HepG2 (cell line): ENCODE measurements at regions not wholly inside any gene's neighbourhood (a gene's known extent, or its start where the extent isn't known, plus 50 kb on each side); places are given as distances from the start of the nearest gene placed in this dataset.

ENCODE experiments used
- ATAC-seq: fragments of 200-7000 bp; cut with Tn5 transposase; 3 replicates; pipeline ENCODE4 v1.9.1; 2020; ENCODE audit warnings: mild to moderate bottlenecking, moderate library complexity
- BruUV-seq: library from RNA; stranded (reverse); fragments of 400-500 nt; replicated peaks from 2 replicates; lab custom pipeline; 2021; lab: Mats Ljungman, UMichigan
- CTCF ChIA-PET: fragments of 300-600 bp; formaldehyde crosslinking; extraction: SDS; loops from one replicate; lab custom pipeline; 2021; ENCODE audit warnings: low total read pairs, inconsistent platforms, low intra/inter-chr PET ratio; lab: Yijun Ruan, JAX
- POLR2A ChIA-PET: fragments of 350-600 bp; sonication (Branson Sonifier 250); formaldehyde crosslinking; loops from one replicate; lab custom pipeline; 2020; ENCODE audit warnings: antibody characterized with exemption, inconsistent platforms; lab: Yijun Ruan, JAX
- DNase-seq: peaks from one replicate; pipeline ENCODE4 v3.0.0-alpha.2; 2015; ENCODE audit warnings: low spot score
- FAIRE-seq: peaks from 3 replicates; lab custom pipeline; 2011; peaks lifted over from hg19 to GRCh38; lab: Jason Lieb, UNC
- H2AFZ ChIP-seq: one replicate; pipeline ENCODE4 v1.6.1; 2011; ENCODE audit warnings: low read length, inconsistent platforms
- H3K27ac ChIP-seq: fragments of 300-600 bp; 3 replicates; pipeline ENCODE4 v1.8.0; 2011; ENCODE audit warnings: mixed run types, mild to moderate bottlenecking, mixed read lengths, low read length, inconsistent platforms; ENCODE audit not compliant: insufficient read depth; ENCODE audit errors: extremely low read length
- H3K27me3 ChIP-seq, 2 experiments: fragments of 200-600 bp in 1 of 2; 2 replicates in 1 of 2; 3 replicates in 1 of 2; pipeline versions ENCODE4 v1.6.0 to v1.8.0; 2011; ENCODE audit warnings: low read length in 2 of 2, mild to moderate bottlenecking in 2 of 2, moderate library complexity in 2 of 2, inconsistent platforms in 1 of 2; ENCODE audit not compliant: insufficient read depth in 2 of 2, control insufficient read depth in 1 of 2
- H3K36me3 ChIP-seq, 2 experiments: fragments of 200-600 bp in 1 of 2; replicated peaks in 1 of 2; 2 replicates in 1 of 2; 3 replicates in 1 of 2; pipeline versions ENCODE4 v1.5.1 to v1.8.0; 2011; ENCODE audit warnings: low read length in 2 of 2, inconsistent platforms in 1 of 2; ENCODE audit not compliant: insufficient read depth in 2 of 2, control insufficient read depth in 1 of 2
- H3K4me1 ChIP-seq: 2 replicates; pipeline ENCODE4 v1.5.1; 2012; ENCODE audit warnings: low read length, inconsistent platforms; ENCODE audit not compliant: insufficient read depth
- H3K4me2 ChIP-seq: 2 replicates; pipeline ENCODE4 v1.6.0; 2011; ENCODE audit warnings: low read depth, low read length, inconsistent platforms
- H3K4me3 ChIP-seq, 3 experiments: fragments of 200-600 bp in 1 of 3; sonication (generic), shearing (Covaris generic) in 1 of 3; replicated peaks in 1 of 3; 2 replicates each; pipeline ENCODE4 v1.5.1; 2011 to 2016; ENCODE audit warnings: low read length in 3 of 3, inconsistent platforms in 2 of 3, low read depth in 2 of 3, mild to moderate bottlenecking in 2 of 3, control low read depth in 1 of 3, mixed read lengths in 1 of 3; ENCODE audit not compliant: insufficient read depth in 1 of 3
- H3K79me2 ChIP-seq: one replicate; pipeline ENCODE4 v1.6.1; 2011; ENCODE audit warnings: low read length, inconsistent platforms; ENCODE audit not compliant: insufficient read depth
- H3K9ac ChIP-seq: 2 replicates; pipeline ENCODE4 v1.6.0; 2011; ENCODE audit warnings: mild to moderate bottlenecking, low read depth, low read length, inconsistent platforms; ENCODE audit not compliant: insufficient read depth
- H3K9me3 ChIP-seq: 2 replicates; pipeline ENCODE4 v1.5.1; 2012; ENCODE audit warnings: mild to moderate bottlenecking, low read length
- H4K20me1 ChIP-seq: 2 replicates; pipeline ENCODE4 v1.6.0; 2011; ENCODE audit warnings: inconsistent platforms, mild to moderate bottlenecking, low read length, moderate library complexity; ENCODE audit not compliant: insufficient read depth
- CENPT ChIP-seq: sonication (generic); formaldehyde crosslinking; IDR thresholded peaks from 2 replicates; pipeline ENCODE4 v1.8.0; 2022; ENCODE audit warnings: low read depth, mild to moderate bottlenecking, moderate library complexity, missing genetic modification reagents
- FUBP1 ChIP-seq: sonication (generic); formaldehyde crosslinking; IDR thresholded peaks from 2 replicates; pipeline ENCODE4 v1.5.1; 2020; ENCODE audit warnings: missing genetic modification reagents, mild to moderate bottlenecking, borderline replicate concordance
- HNF4A ChIP-seq: sonication (generic); formaldehyde crosslinking; IDR thresholded peaks from 2 replicates; pipeline ENCODE4 v1.4.0; 2020; ENCODE audit warnings: missing genetic modification reagents
- IKZF1 ChIP-seq: fragments of 450-650 bp; IDR thresholded peaks from 2 replicates; pipeline ENCODE4 v1.7.1; 2016
- KDM1A ChIP-seq: IDR thresholded peaks from 2 replicates; pipeline ENCODE4 v1.6.1; 2016; ENCODE audit warnings: missing compliant biosample characterization
- MAFF ChIP-seq: IDR thresholded peaks from 2 replicates; pipeline ENCODE4 v1.6.1; 2011; ENCODE audit warnings: low read depth, low read length, improper control_type of control experiment
- RAD51 ChIP-seq: fragments of 450-650 bp; IDR thresholded peaks from 2 replicates; pipeline ENCODE4 v1.6.1; 2016; ENCODE audit warnings: borderline replicate concordance
- RARA ChIP-seq: IDR thresholded peaks from 2 replicates; pipeline ENCODE4 v1.6.1; 2016; ENCODE audit warnings: missing genetic modification reagents, missing compliant biosample characterization
- RBAK ChIP-seq: sonication (generic); formaldehyde crosslinking; IDR thresholded peaks from 2 replicates; pipeline ENCODE4 v1.5.1; 2020; ENCODE audit warnings: mild to moderate bottlenecking, missing genetic modification reagents
- SP140L ChIP-seq: sonication (generic); formaldehyde crosslinking; IDR thresholded peaks from 2 replicates; pipeline ENCODE4 v1.4.0; 2020; ENCODE audit warnings: missing genetic modification reagents, borderline replicate concordance
- ZFP62 ChIP-seq: sonication (generic); formaldehyde crosslinking; IDR thresholded peaks from 2 replicates; pipeline ENCODE4 v1.4.0; 2020; ENCODE audit warnings: missing genetic modification reagents
- ZNF24 ChIP-seq: fragments of 450-650 bp; IDR thresholded peaks from 2 replicates; pipeline ENCODE4 v1.6.1; 2017; ENCODE audit warnings: antibody characterized with exemption, mild to moderate bottlenecking
- ZNF253 ChIP-seq: sonication (generic); formaldehyde crosslinking; IDR thresholded peaks from 2 replicates; pipeline ENCODE4 v1.8.0; 2022; ENCODE audit warnings: mild to moderate bottlenecking, missing genetic modification reagents, borderline replicate concordance
- ZNF256 ChIP-seq: sonication (generic); formaldehyde crosslinking; conservative IDR thresholded peaks from 2 replicates; pipeline ENCODE4 v1.4.0; 2020; ENCODE audit warnings: missing genetic modification reagents
- ZNF629 ChIP-seq: sonication (generic); formaldehyde crosslinking; conservative IDR thresholded peaks from 2 replicates; pipeline ENCODE4 v1.5.0; 2020; ENCODE audit warnings: missing genetic modification reagents
- ZSCAN31 ChIP-seq: sonication (generic); formaldehyde crosslinking; IDR thresholded peaks from 2 replicates; pipeline ENCODE4 v1.5.0; 2020; ENCODE audit warnings: low read depth, mild to moderate bottlenecking, missing genetic modification reagents
- ZZZ3 ChIP-seq: sonication (generic); formaldehyde crosslinking; IDR thresholded peaks from 2 replicates; pipeline ENCODE4 v1.4.0; 2020; ENCODE audit warnings: missing genetic modification reagents, mild to moderate bottlenecking, borderline replicate concordance
- whole genome bisulfite sequencing: methylation state at CpG from one replicate; pipeline ENCODE4 v1.1.6; 2017; ENCODE audit warnings: low lambda C conversion rate; 5-methylcytosine and 5-hydroxymethylcytosine counted together
- in situ Hi-C: cut with HindIII; loops from 2 replicates; pipeline ENCODE4 v1.10.0; 2017; ENCODE audit warnings: low pct_unique_long_range_greater_than_20kb; ENCODE audit not compliant: extremely low pct_ligation_motif_present
- intact Hi-C: fragments of 100-400 bp; cut with micrococcal nuclease; formaldehyde crosslinking; loops from one replicate; pipeline ENCODE4 v1.10.0; 2022; ENCODE audit not compliant: unreplicated experiment
- TF ChIP-seq, protein P1 (sequence below): sonication (generic); formaldehyde crosslinking; IDR thresholded peaks from 2 replicates; pipeline ENCODE4 v1.4.0; 2020; ENCODE audit warnings: missing genetic modification reagents, mild to moderate bottlenecking, borderline replicate concordance
- TF ChIP-seq, protein P2 (sequence below): sonication (generic); formaldehyde crosslinking; IDR thresholded peaks from 2 replicates; pipeline ENCODE4 v1.4.0; 2020; ENCODE audit warnings: mild to moderate bottlenecking, missing genetic modification reagents
- TF ChIP-seq, protein P3 (sequence below): IDR thresholded peaks from 2 replicates; pipeline ENCODE4 v1.6.1; 2012; ENCODE audit warnings: inconsistent platforms

GRCh38 chr20:12180107-12180661 is 262.5 kb downstream of the BTBD3 start:
- in situ Hi-C loops = no loop called here
- 1% methylated on average over 5 of the region's 5 CpGs for WGBS
- POLR2A ChIA-PET = no interaction called here

DNA sequence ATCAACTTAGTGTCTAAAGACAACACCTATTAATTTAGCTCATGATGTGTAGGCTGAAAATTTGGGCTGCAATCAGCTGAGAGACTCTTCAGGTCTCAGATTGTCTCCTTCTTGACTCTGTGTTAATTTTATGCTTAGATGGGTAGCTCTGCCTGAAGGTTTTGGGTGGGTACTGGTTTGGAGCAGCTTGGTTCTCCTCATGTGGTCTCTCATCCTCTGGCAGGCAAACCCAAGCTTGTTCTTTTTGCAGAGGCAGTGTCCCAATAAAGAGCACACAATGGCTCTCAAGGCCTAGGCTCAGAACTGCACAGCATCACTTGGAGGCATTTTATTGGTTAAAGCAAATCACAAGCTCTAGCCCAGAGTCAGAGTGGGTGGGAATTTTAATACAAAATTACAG is 280.6 kb downstream of the BTBD3 start:
- BruUV-seq = no TSS peak
- H3K4me3 ChIP-seq = no peak overlapping the region
- intact Hi-C loops = no loop called here
- H3K4me2 ChIP-seq = no peak overlapping the region
- H3K27ac ChIP-seq = no peak overlapping the region
- ATAC-seq (no peak), FAIRE-seq (no peak), DNase-seq (no peak)
- in situ Hi-C loops = no loop called here
- H2AFZ ChIP-seq = no peak overlapping the region
- H3K4me1 ChIP-seq = no peaks in the 10 kb centered on the region
- H3K9ac ChIP-seq = no peak overlapping the region
- no peaks in the 10 kb centered on the region for H3K79me2 ChIP-seq
- POLR2A ChIA-PET = no interaction called here
- peaks cover 81% of the 10 kb centered on the region for H3K9me3 ChIP-seq
- H4K20me1 ChIP-seq = no peaks in the 10 kb centered on the region
- CTCF ChIA-PET = no interaction called here
- H3K36me3 ChIP-seq = no peaks in the 10 kb centered on the region
- H3K27me3 ChIP-seq = no peaks in the 10 kb centered on the region
- TF ChIP-seq, protein P1, sequence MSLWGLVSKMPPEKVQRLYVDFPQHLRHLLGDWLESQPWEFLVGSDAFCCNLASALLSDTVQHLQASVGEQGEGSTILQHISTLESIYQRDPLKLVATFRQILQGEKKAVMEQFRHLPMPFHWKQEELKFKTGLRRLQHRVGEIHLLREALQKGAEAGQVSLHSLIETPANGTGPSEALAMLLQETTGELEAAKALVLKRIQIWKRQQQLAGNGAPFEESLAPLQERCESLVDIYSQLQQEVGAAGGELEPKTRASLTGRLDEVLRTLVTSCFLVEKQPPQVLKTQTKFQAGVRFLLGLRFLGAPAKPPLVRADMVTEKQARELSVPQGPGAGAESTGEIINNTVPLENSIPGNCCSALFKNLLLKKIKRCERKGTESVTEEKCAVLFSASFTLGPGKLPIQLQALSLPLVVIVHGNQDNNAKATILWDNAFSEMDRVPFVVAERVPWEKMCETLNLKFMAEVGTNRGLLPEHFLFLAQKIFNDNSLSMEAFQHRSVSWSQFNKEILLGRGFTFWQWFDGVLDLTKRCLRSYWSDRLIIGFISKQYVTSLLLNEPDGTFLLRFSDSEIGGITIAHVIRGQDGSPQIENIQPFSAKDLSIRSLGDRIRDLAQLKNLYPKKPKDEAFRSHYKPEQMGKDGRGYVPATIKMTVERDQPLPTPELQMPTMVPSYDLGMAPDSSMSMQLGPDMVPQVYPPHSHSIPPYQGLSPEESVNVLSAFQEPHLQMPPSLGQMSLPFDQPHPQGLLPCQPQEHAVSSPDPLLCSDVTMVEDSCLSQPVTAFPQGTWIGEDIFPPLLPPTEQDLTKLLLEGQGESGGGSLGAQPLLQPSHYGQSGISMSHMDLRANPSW (CRISPR knock-in tag) = no peak
- TF ChIP-seq KDM1A (CRISPR knock-in tag) (no peak), FUBP1 (CRISPR knock-in tag) (no peak), HNF4A (no peak), RAD51 (no peak), SP140L (CRISPR knock-in tag) (no peak), CENPT (CRISPR knock-in tag) (no peak)
- TF ChIP-seq, protein P2, sequence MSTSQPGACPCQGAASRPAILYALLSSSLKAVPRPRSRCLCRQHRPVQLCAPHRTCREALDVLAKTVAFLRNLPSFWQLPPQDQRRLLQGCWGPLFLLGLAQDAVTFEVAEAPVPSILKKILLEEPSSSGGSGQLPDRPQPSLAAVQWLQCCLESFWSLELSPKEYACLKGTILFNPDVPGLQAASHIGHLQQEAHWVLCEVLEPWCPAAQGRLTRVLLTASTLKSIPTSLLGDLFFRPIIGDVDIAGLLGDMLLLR (CRISPR knock-in tag) = no peak
- TF ChIP-seq, protein P3, sequence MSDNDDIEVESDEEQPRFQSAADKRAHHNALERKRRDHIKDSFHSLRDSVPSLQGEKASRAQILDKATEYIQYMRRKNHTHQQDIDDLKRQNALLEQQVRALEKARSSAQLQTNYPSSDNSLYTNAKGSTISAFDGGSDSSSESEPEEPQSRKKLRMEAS = no peak

More at GRCh38 chr20:12180107-12180661, 262.5 kb downstream of the BTBD3 start:
- Histone ChIP-seq H3K4me1 (no peaks in the 10 kb centered on the region), H4K20me1 (no peaks in the 10 kb centered on the region), H3K4me2 (no peak overlapping the region), H3K27ac (no peak overlapping the region), H3K9me3 (peaks cover 56% of the 10 kb centered on the region), H3K36me3 (no peaks in the 10 kb centered on the region), H3K27me3 (no peaks in the 10 kb centered on the region), H3K79me2 (no peaks in the 10 kb centered on the region), H3K9ac (no peak overlapping the region), H2AFZ (no peak overlapping the region), H3K4me3 (no peak overlapping the region)
- ATAC-seq (no peak), DNase-seq (no peak), FAIRE-seq (no peak)
- no TSS peak for BruUV-seq
- TF ChIP-seq ZZZ3 (CRISPR knock-in tag) (no peak), ZNF256 (CRISPR knock-in tag) (no peak), RARA (no peak), IKZF1 (no peak), RBAK (CRISPR knock-in tag) (no peak), ZSCAN31 (CRISPR knock-in tag) (no peak), ZNF629 (CRISPR knock-in tag) (no peak), MAFF (no peak), ZNF24 (no peak), ZNF253 (no peak), ZFP62 (no peak)
- intact Hi-C loops = no loop called here
- CTCF ChIA-PET = no interaction called here
